ENCODE measurements at regions not wholly inside any gene's neighbourhood (a gene's known extent, or its start where the extent isn't known, plus 50 kb on each side); places are given as distances from the start of the nearest gene placed in this dataset.

- H3K9me2 ChIP-seq (ENCODE audit: insufficient read depth, low read length) = no peaks in the 10 kb centered on the region
- H3K9ac ChIP-seq (ENCODE audit: low read length) = no peak overlapping the region
Measured at GRCh38 chr1:30248373-30248772, 475.0 kb downstream of the MATN1 start.

GRCh38 chr1:30244801-30245200, 478.6 kb downstream of the MATN1 start:
- Histone ChIP-seq H3K27ac (ENCODE audit: low read length) (no peak overlapping the region), H3K79me2 (replicated peaks; ENCODE audit: insufficient read depth, low read length) (no peaks in the 10 kb centered on the region), H3K4me3 (ENCODE audit: low read length) (no peak overlapping the region), H3K36me3 (ENCODE audit: insufficient read depth, low read length) (no peaks in the 10 kb centered on the region), H3K9ac (ENCODE audit: low read length) (no peak overlapping the region), H2AFZ (ENCODE audit: low read depth, low read length) (no peak overlapping the region), H3K9me3 (ENCODE audit: low read length) (no peaks in the 10 kb centered on the region), H3F3A (ENCODE audit: insufficient read depth, low read length, poor library complexity, severe bottlenecking) (no peaks in the 10 kb centered on the region), H3K27me3 (ENCODE audit: insufficient read depth, low read depth, low read length) (no peaks in the 10 kb centered on the region), H3K4me2 (ENCODE audit: low read length) (no peak overlapping the region), H3K9me2 (ENCODE audit: insufficient read depth, low read length) (no peaks in the 10 kb centered on the region), H4K20me1 (ENCODE audit: insufficient read depth) (no peaks in the 10 kb centered on the region)
- TF ChIP-seq MXI1 (conservative IDR thresholded peaks at IDR 0.05; ENCODE audit: poor library complexity, severe bottlenecking) (no peak), TAF1 (IDR thresholded peaks at IDR 0.05; ENCODE audit: low read depth) (no peak), CTCF (IDR thresholded peaks at IDR 0.05; ENCODE audit: poor library complexity, severe bottlenecking) (no peak), EZH2 (IDR thresholded peaks at IDR 0.05; ENCODE audit: borderline replicate concordance, insufficient read depth, low read length, poor library complexity, severe bottlenecking) (no peak), SMC3 (conservative IDR thresholded peaks at IDR 0.05; ENCODE audit: poor library complexity) (no peak), POLR2AphosphoS5 (IDR thresholded peaks at IDR 0.05) (no peak), RAD21 (conservative IDR thresholded peaks at IDR 0.05) (no peak), EP300 (conservative IDR thresholded peaks at IDR 0.05; ENCODE audit: poor library complexity, severe bottlenecking) (no peak)
- TF ChIP-seq, protein P1, sequence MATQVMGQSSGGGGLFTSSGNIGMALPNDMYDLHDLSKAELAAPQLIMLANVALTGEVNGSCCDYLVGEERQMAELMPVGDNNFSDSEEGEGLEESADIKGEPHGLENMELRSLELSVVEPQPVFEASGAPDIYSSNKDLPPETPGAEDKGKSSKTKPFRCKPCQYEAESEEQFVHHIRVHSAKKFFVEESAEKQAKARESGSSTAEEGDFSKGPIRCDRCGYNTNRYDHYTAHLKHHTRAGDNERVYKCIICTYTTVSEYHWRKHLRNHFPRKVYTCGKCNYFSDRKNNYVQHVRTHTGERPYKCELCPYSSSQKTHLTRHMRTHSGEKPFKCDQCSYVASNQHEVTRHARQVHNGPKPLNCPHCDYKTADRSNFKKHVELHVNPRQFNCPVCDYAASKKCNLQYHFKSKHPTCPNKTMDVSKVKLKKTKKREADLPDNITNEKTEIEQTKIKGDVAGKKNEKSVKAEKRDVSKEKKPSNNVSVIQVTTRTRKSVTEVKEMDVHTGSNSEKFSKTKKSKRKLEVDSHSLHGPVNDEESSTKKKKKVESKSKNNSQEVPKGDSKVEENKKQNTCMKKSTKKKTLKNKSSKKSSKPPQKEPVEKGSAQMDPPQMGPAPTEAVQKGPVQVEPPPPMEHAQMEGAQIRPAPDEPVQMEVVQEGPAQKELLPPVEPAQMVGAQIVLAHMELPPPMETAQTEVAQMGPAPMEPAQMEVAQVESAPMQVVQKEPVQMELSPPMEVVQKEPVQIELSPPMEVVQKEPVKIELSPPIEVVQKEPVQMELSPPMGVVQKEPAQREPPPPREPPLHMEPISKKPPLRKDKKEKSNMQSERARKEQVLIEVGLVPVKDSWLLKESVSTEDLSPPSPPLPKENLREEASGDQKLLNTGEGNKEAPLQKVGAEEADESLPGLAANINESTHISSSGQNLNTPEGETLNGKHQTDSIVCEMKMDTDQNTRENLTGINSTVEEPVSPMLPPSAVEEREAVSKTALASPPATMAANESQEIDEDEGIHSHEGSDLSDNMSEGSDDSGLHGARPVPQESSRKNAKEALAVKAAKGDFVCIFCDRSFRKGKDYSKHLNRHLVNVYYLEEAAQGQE (IDR thresholded peaks at IDR 0.05; ENCODE audit: borderline replicate concordance) = no peak

More at GRCh38 chr1:30248373-30248772, 475.0 kb downstream of the MATN1 start:
- no peaks in the 10 kb centered on the region for H3F3A ChIP-seq (ENCODE audit: insufficient read depth, low read length, poor library complexity, severe bottlenecking)
- TF ChIP-seq TAF1 (IDR thresholded peaks at IDR 0.05; ENCODE audit: low read depth) = no peak
- no peak for TF ChIP-seq CTCF (IDR thresholded peaks at IDR 0.05; ENCODE audit: poor library complexity, severe bottlenecking)
- no peak for TF ChIP-seq POLR2AphosphoS5 (IDR thresholded peaks at IDR 0.05)
- TF ChIP-seq EZH2 (IDR thresholded peaks at IDR 0.05; ENCODE audit: borderline replicate concordance, insufficient read depth, low read length, poor library complexity, severe bottlenecking) = no peak
- no peak for TF ChIP-seq EP300 (conservative IDR thresholded peaks at IDR 0.05; ENCODE audit: poor library complexity, severe bottlenecking)
- no peak for TF ChIP-seq RAD21 (conservative IDR thresholded peaks at IDR 0.05)
- no peak for TF ChIP-seq MXI1 (conservative IDR thresholded peaks at IDR 0.05; ENCODE audit: poor library complexity, severe bottlenecking)
- TF ChIP-seq, protein P1 (IDR thresholded peaks at IDR 0.05; ENCODE audit: borderline replicate concordance) = no peak
- TF ChIP-seq SMC3 (conservative IDR thresholded peaks at IDR 0.05; ENCODE audit: poor library complexity) = no peak
- H4K20me1 ChIP-seq (ENCODE audit: insufficient read depth) = no peaks in the 10 kb centered on the region
- no peaks in the 10 kb centered on the region for H3K27me3 ChIP-seq (ENCODE audit: insufficient read depth, low read depth, low read length)
- no peaks in the 10 kb centered on the region for H3K79me2 ChIP-seq (replicated peaks; ENCODE audit: insufficient read depth, low read length)
- no peak overlapping the region for H3K27ac ChIP-seq (ENCODE audit: low read length)
- H2AFZ ChIP-seq (ENCODE audit: low read depth, low read length) = no peak overlapping the region
- H3K4me2 ChIP-seq (ENCODE audit: low read length) = no peak overlapping the region
- H3K36me3 ChIP-seq (ENCODE audit: insufficient read depth, low read length) = no peaks in the 10 kb centered on the region
- H3K4me3 ChIP-seq (ENCODE audit: low read length) = no peak overlapping the region
- no peaks in the 10 kb centered on the region for H3K9me3 ChIP-seq (ENCODE audit: low read length)

Data from neural cell (in vitro differentiated cells).